Parathyroid adenoma (tissue), 2 donors: ENCODE measurements at regions not wholly inside any gene's neighbourhood (a gene's known extent, or its start where the extent isn't known, plus 50 kb on each side); places are given as distances from the start of the nearest gene placed in this dataset.

Experiments used
- H2AFZ ChIP-seq: fragments of 300-600 bp; sonication (generic); one replicate; pipeline ENCODE4 v1.7.0; 2017; ENCODE audit warnings: antibody characterized with exemption, mild to moderate bottlenecking
- H3K27ac ChIP-seq: fragments of 300-600 bp; sonication (generic); one replicate; pipeline ENCODE4 v1.7.0; 2017
- H3K27me3 ChIP-seq: fragments of 300-600 bp; sonication (generic); one replicate; pipeline ENCODE4 v1.7.0; 2017; ENCODE audit warnings: low read length; ENCODE audit not compliant: control insufficient read depth, insufficient read depth
- H3K36me3 ChIP-seq: fragments of 300-600 bp; sonication (generic); one replicate; pipeline ENCODE4 v1.7.0; 2017; ENCODE audit warnings: low read length; ENCODE audit not compliant: control insufficient read depth, insufficient read depth
- H3K4me1 ChIP-seq: fragments of 300-600 bp; sonication (generic); one replicate; pipeline ENCODE4 v1.7.0; 2017; ENCODE audit warnings: control low read depth
- H3K4me2 ChIP-seq: fragments of 300-600 bp; sonication (generic); one replicate; pipeline ENCODE4 v1.7.0; 2017; ENCODE audit warnings: low read length
- H3K4me3 ChIP-seq: fragments of 300-600 bp; sonication (generic); one replicate; pipeline ENCODE4 v1.7.0; 2017; ENCODE audit warnings: low read depth, low read length
- H3K79me2 ChIP-seq: fragments of 300-600 bp; sonication (generic); one replicate; pipeline ENCODE4 v1.7.0; 2017; ENCODE audit warnings: control low read depth
- H3K9ac ChIP-seq: fragments of 300-600 bp; sonication (generic); one replicate; pipeline ENCODE4 v1.7.0; 2017; ENCODE audit warnings: mild to moderate bottlenecking
- H3K9me3 ChIP-seq: fragments of 300-600 bp; sonication (generic); one replicate; pipeline ENCODE4 v1.7.0; 2017; ENCODE audit warnings: low read length; ENCODE audit not compliant: control insufficient read depth
- TF ChIP-seq, protein P1 (sequence below): fragments of 300-600 bp; sonication (generic); IDR thresholded peaks from one replicate; pipeline ENCODE4 v1.7.0; 2017; ENCODE audit warnings: antibody characterized with exemption, mild to moderate bottlenecking
- donor health status: primary hyperparathyroidism.

DNA sequence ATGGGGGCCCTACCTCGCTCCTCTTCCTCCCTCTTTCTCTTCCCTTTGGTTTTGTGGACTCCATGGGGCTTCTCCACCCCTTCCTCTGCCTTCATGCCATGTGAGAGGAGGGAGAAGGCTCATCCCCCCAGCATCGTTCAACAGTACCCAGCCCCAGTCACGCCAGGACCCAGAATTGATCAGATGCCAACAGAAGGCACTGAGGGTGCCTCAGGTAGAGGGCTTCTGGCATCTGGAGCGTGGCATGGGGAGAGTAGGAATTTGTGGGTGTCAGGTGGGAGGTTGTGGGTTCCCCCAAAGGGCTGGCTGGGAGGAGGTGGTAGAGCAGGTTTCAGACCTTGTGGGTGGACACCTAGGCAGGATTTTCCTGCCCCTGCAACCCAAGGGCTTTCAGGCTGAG, 122.0 kb downstream of the TWIST2 start:
- H3K9me3 ChIP-seq: no peaks in the 10 kb centered on the region
- no peaks in the 10 kb centered on the region for H3K36me3 ChIP-seq
- no peaks in the 10 kb centered on the region for H3K79me2 ChIP-seq
- no peak overlapping the region for H3K4me3 ChIP-seq
- H3K27ac ChIP-seq: no peak overlapping the region
- TF ChIP-seq, protein P1, sequence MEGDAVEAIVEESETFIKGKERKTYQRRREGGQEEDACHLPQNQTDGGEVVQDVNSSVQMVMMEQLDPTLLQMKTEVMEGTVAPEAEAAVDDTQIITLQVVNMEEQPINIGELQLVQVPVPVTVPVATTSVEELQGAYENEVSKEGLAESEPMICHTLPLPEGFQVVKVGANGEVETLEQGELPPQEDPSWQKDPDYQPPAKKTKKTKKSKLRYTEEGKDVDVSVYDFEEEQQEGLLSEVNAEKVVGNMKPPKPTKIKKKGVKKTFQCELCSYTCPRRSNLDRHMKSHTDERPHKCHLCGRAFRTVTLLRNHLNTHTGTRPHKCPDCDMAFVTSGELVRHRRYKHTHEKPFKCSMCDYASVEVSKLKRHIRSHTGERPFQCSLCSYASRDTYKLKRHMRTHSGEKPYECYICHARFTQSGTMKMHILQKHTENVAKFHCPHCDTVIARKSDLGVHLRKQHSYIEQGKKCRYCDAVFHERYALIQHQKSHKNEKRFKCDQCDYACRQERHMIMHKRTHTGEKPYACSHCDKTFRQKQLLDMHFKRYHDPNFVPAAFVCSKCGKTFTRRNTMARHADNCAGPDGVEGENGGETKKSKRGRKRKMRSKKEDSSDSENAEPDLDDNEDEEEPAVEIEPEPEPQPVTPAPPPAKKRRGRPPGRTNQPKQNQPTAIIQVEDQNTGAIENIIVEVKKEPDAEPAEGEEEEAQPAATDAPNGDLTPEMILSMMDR: no peak
- no peak overlapping the region for H3K9ac ChIP-seq
- no peaks in the 10 kb centered on the region for H3K4me1 ChIP-seq
- no peaks in the 10 kb centered on the region for H3K27me3 ChIP-seq
- H3K4me2 ChIP-seq: no peak overlapping the region
- H2AFZ ChIP-seq: no peak overlapping the region

DNA sequence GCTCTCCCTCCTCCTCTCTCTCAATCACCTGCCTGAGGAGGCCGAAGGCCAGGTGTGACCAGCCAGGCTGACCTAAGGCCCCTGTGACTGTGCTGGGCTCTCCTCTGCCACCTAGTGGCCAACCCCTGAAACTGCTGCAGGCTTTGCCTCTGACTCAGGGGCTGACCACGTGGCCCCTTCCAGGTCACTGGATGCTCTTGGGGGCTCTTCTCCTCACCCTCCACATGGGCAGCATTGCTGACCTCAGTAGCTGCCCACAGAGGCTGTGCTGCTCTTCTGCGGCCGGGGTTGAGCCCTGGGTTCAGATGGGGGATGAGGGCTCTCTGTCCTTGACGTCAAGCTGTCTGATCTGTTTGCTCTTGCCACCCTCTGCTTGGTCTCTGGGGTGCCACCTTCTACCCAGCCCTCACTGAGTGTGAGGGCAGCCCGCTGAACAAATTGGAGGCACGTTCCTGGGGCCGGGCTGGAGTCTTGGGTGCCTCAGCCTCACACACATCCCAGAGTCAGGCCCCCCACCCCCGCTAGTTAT, 122.7 kb downstream of the TWIST2 start:
- Histone ChIP-seq H3K9me3 (no peaks in the 10 kb centered on the region), H3K4me2 (no peak overlapping the region), H3K4me1 (no peaks in the 10 kb centered on the region), H3K9ac (no peak overlapping the region), H3K27me3 (no peaks in the 10 kb centered on the region), H3K4me3 (no peak overlapping the region), H3K27ac (no peak overlapping the region), H3K79me2 (no peaks in the 10 kb centered on the region), H2AFZ (no peak overlapping the region), H3K36me3 (no peaks in the 10 kb centered on the region)
- TF ChIP-seq, protein P1: peak; percentile 95

DNA sequence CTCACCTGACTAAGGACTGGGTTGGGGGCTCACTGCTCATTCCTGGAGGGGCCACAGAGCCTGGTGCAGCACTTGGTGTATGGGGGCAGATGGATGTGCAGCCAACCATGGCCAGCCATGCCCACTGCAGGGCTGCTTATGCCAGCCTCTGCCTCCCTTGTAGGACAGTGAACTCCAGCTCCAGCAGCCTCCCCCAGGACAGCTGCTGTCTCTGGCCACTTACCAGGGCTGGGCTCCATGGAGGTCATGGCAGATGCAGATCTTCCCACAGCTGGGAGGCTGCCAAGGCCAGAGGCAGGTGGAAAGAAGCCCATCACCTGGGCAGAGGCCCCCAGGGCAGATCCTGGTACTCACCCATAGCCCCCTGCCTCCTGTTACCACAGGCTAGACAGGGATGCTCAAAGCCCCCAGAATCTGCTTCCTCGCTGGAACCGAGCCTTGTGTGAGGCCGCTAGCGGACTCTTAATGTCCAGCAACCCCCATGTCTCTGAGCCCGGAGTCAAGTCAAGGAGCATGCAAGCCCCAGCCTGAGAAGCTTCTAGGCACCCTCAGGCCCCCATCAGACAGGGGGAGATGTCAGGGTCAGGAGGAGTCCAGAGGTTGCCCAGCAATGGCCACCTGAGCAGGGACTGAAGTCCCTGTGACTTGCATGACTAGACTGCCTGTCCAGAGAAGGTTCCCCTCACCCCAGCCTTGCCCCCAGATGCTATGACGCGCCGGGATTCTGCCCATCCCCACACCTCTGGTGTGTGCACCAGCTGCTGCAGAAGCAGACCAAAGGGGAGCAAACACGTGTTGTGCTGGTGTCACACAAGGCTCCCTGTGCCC, 123.6 kb downstream of the TWIST2 start:
- H3K9me3 ChIP-seq: no peaks in the 10 kb centered on the region
- H3K79me2 ChIP-seq: no peaks in the 10 kb centered on the region
- H3K9ac ChIP-seq: no peak overlapping the region
- no peaks in the 10 kb centered on the region for H3K36me3 ChIP-seq
- no peaks in the 10 kb centered on the region for H3K4me1 ChIP-seq
- TF ChIP-seq, protein P1: no peak
- no peak overlapping the region for H3K27ac ChIP-seq
- no peak overlapping the region for H3K4me2 ChIP-seq
- no peak overlapping the region for H3K4me3 ChIP-seq
- H2AFZ ChIP-seq: no peak overlapping the region
- no peaks in the 10 kb centered on the region for H3K27me3 ChIP-seq

DNA sequence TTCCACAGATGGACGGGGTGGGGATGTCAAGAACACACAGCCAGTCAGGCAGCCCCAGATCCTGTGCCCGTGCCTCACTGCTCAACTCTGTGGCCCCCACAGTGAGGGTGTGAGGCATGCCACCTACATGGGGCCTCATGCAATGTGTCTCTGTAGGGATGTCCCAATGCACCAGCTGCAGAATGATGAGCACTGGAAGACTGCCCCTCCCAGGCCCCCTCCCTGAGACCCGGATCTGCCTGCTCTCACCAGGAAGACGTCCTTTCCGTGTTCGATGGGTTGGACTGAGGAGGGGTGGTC, 124.2 kb downstream of the TWIST2 start:
- Histone ChIP-seq H3K27ac (no peak overlapping the region), H3K36me3 (no peaks in the 10 kb centered on the region), H3K79me2 (no peaks in the 10 kb centered on the region), H3K4me3 (no peak overlapping the region), H3K9ac (no peak overlapping the region), H2AFZ (no peak overlapping the region), H3K4me2 (no peak overlapping the region), H3K27me3 (no peaks in the 10 kb centered on the region), H3K4me1 (no peaks in the 10 kb centered on the region), H3K9me3 (no peaks in the 10 kb centered on the region)
- TF ChIP-seq, protein P1: no peak
